Loucy (cell line): ENCODE measurements at regions not wholly inside any gene's neighbourhood (a gene's known extent, or its start where the extent isn't known, plus 50 kb on each side); places are given as distances from the start of the nearest gene placed in this dataset.
"Not testable (repeated sequence)": the region's sequence is repeated elsewhere in the genome, so short reads cannot be mapped to it uniquely, and the experiment has no call there.

ENCODE experiments used
- H2AFZ ChIP-seq: fragments of 200-600 bp; sonication (generic); 2 replicates; pipeline ENCODE4 v1.6.0; 2016; ENCODE audit warnings: antibody characterized with exemption, mild to moderate bottlenecking, low read length, moderate library complexity
- H3F3A ChIP-seq: fragments of 200-600 bp; 2 replicates; pipeline ENCODE4 v1.6.0; 2016; ENCODE audit warnings: antibody characterized with exemption, low read depth, mild to moderate bottlenecking
- H3K27me3 ChIP-seq: fragments of 200-600 bp; sonication (generic); 2 replicates; pipeline ENCODE4 v1.6.1; 2014; ENCODE audit warnings: low read length, mild to moderate bottlenecking; ENCODE audit not compliant: insufficient read depth, poor library complexity, severe bottlenecking
- H3K36me3 ChIP-seq: fragments of 200-600 bp; sonication (generic); 2 replicates; pipeline ENCODE4 v1.6.1; 2016; ENCODE audit warnings: low read length; ENCODE audit not compliant: insufficient read depth
- H3K4me1 ChIP-seq: fragments of 200-600 bp; sonication (generic); 2 replicates; pipeline ENCODE4 v1.5.1; 2014; ENCODE audit warnings: low read length, mild to moderate bottlenecking; ENCODE audit not compliant: insufficient read depth, poor library complexity, severe bottlenecking
- H3K4me2 ChIP-seq: fragments of 200-600 bp; sonication (generic); 2 replicates; pipeline ENCODE4 v1.6.0; 2014; ENCODE audit warnings: antibody characterized with exemption, low read length, low read depth, mild to moderate bottlenecking; ENCODE audit not compliant: poor library complexity, severe bottlenecking
- H3K4me3 ChIP-seq: fragments of 200-600 bp; sonication (generic); 2 replicates; pipeline ENCODE4 v1.5.1; 2014; ENCODE audit warnings: low read length, mild to moderate bottlenecking, mixed read lengths; ENCODE audit not compliant: poor library complexity, severe bottlenecking
- H3K79me2 ChIP-seq: fragments of 200-600 bp; sonication (generic); 2 replicates; pipeline ENCODE4 v1.6.1; 2014; ENCODE audit warnings: low read length; ENCODE audit not compliant: insufficient read depth
- H3K9ac ChIP-seq: fragments of 200-600 bp; sonication (generic); 2 replicates; pipeline ENCODE4 v1.6.0; 2014; ENCODE audit warnings: mild to moderate bottlenecking, low read depth, low read length, moderate library complexity; ENCODE audit not compliant: poor library complexity, severe bottlenecking
- H3K9me2 ChIP-seq: fragments of 200-600 bp; sonication (generic); replicated peaks from 2 replicates; pipeline ENCODE4 v1.6.1; 2016; ENCODE audit warnings: low read depth, low read length, mixed read lengths
- H3K9me3 ChIP-seq: fragments of 200-600 bp; sonication (generic); 2 replicates; pipeline ENCODE4 v1.6.1; 2014; ENCODE audit warnings: mild to moderate bottlenecking, antibody characterized with exemption, low read length, low read depth; ENCODE audit not compliant: insufficient read depth
- H4K20me1 ChIP-seq: fragments of 200-600 bp; sonication (generic); 2 replicates; pipeline ENCODE4 v1.6.0; 2014; ENCODE audit warnings: antibody characterized with exemption, low read length, mild to moderate bottlenecking; ENCODE audit not compliant: insufficient read depth, poor library complexity, severe bottlenecking
- CTCF ChIP-seq: fragments of 200-600 bp; sonication (generic); conservative IDR thresholded peaks from 2 replicates; pipeline ENCODE4 v1.5.1; 2014; ENCODE audit warnings: mild to moderate bottlenecking, antibody characterized with exemption, low read length
- EZH2phosphoT487 ChIP-seq: fragments of 200-600 bp; IDR thresholded peaks from 2 replicates; pipeline ENCODE4 v1.6.1; 2018; ENCODE audit warnings: antibody characterized with exemption, mild to moderate bottlenecking, moderate library complexity, borderline replicate concordance

GRCh38 chr19:31039151-31039550 lies 310.1 kb downstream of the TSHZ3 start:
- no peaks in the 10 kb centered on the region for H3K9me3 ChIP-seq
- H3K4me1 ChIP-seq, result no peaks in the 10 kb centered on the region
- H4K20me1 ChIP-seq, result no peaks in the 10 kb centered on the region
- no peak overlapping the region for H3K4me2 ChIP-seq
- H3K9ac ChIP-seq, result no peak overlapping the region
- no peaks in the 10 kb centered on the region for H3K27me3 ChIP-seq
- no peaks in the 10 kb centered on the region for H3F3A ChIP-seq
- no peak overlapping the region for H2AFZ ChIP-seq
- H3K9me2 ChIP-seq, result no peaks in the 10 kb centered on the region
- H3K79me2 ChIP-seq, result no peaks in the 10 kb centered on the region
- H3K36me3 ChIP-seq, result no peaks in the 10 kb centered on the region
- no peak for TF ChIP-seq CTCF
- TF ChIP-seq EZH2phosphoT487, result no peak
- H3K4me3 ChIP-seq, result no peak overlapping the region

- Histone ChIP-seq H3K9me2 (no peaks in the 10 kb centered on the region), H3F3A (no peaks in the 10 kb centered on the region), H3K79me2 (no peaks in the 10 kb centered on the region), H4K20me1 (no peaks in the 10 kb centered on the region), H3K4me1 (no peaks in the 10 kb centered on the region), H3K9me3 (no peaks in the 10 kb centered on the region), H3K4me2 (no peak overlapping the region), H2AFZ (no peak overlapping the region), H3K9ac (no peak overlapping the region), H3K27me3 (no peaks in the 10 kb centered on the region), H3K4me3 (no peak overlapping the region), H3K36me3 (no peaks in the 10 kb centered on the region)
- TF ChIP-seq EZH2phosphoT487, result no peak
- TF ChIP-seq CTCF, result no peak
Measured at GRCh38 chr19:31037286-31037980, 311.8 kb downstream of the TSHZ3 start.

GRCh38 chr19:31031455-31031854 lies 317.8 kb downstream of the TSHZ3 start:
- not testable (repeated sequence) for H3K27me3 ChIP-seq, H4K20me1 ChIP-seq, H3F3A ChIP-seq, H3K4me3 ChIP-seq, H3K36me3 ChIP-seq, H2AFZ ChIP-seq, H3K9me2 ChIP-seq, H3K4me1 ChIP-seq, H3K9me3 ChIP-seq, H3K4me2 ChIP-seq, H3K79me2 ChIP-seq, H3K9ac ChIP-seq

- Histone ChIP-seq H3K4me2 (no peak overlapping the region), H2AFZ (no peak overlapping the region), H3K79me2 (no peaks in the 10 kb centered on the region), H4K20me1 (no peaks in the 10 kb centered on the region), H3K9ac (no peak overlapping the region), H3K27me3 (no peaks in the 10 kb centered on the region), H3F3A (no peaks in the 10 kb centered on the region), H3K4me3 (no peak overlapping the region), H3K9me3 (no peaks in the 10 kb centered on the region), H3K36me3 (no peaks in the 10 kb centered on the region), H3K4me1 (no peaks in the 10 kb centered on the region), H3K9me2 (no peaks in the 10 kb centered on the region)
- TF ChIP-seq CTCF (no peak), EZH2phosphoT487 (no peak)
Measured at GRCh38 chr19:31023038-31023437, 326.2 kb downstream of the TSHZ3 start.
